WI38 (cell line): ENCODE measurements at regions not wholly inside any gene's neighbourhood (a gene's known extent, or its start where the extent isn't known, plus 50 kb on each side); places are given as distances from the start of the nearest gene placed in this dataset.

ENCODE experiments used
- H3K4me3 ChIP-seq: 2 replicates; pipeline ENCODE4 v1.5.1; 2011; ENCODE audit warnings: low read depth, mild to moderate bottlenecking, control low read depth, low read length
- CTCF ChIP-seq: IDR thresholded peaks from 2 replicates; pipeline ENCODE4 v1.5.1; 2012; ENCODE audit warnings: low read depth, mild to moderate bottlenecking, control low read depth, low read length

GRCh38 chr14:71318097-71318459, 410.8 kb downstream of the PCNX1 start:
- H3K4me3 ChIP-seq: no peak overlapping the region
- TF ChIP-seq CTCF: no peak

GRCh38 chr14:71319666-71320065, 412.4 kb downstream of the PCNX1 start:
- peak overlapping the region; percentile 97 for H3K4me3 ChIP-seq
- TF ChIP-seq CTCF: no peak

GRCh38 chr14:71320107-71320733, 413.0 kb downstream of the PCNX1 start, which contains the start of gene SIPA1L1:
TSS of gene SIPA1L1 (plus strand) at chr14:71320476.
- no peak for TF ChIP-seq CTCF
- H3K4me3 ChIP-seq: peak within 1 kb of the TSS; percentile 97

DNA sequence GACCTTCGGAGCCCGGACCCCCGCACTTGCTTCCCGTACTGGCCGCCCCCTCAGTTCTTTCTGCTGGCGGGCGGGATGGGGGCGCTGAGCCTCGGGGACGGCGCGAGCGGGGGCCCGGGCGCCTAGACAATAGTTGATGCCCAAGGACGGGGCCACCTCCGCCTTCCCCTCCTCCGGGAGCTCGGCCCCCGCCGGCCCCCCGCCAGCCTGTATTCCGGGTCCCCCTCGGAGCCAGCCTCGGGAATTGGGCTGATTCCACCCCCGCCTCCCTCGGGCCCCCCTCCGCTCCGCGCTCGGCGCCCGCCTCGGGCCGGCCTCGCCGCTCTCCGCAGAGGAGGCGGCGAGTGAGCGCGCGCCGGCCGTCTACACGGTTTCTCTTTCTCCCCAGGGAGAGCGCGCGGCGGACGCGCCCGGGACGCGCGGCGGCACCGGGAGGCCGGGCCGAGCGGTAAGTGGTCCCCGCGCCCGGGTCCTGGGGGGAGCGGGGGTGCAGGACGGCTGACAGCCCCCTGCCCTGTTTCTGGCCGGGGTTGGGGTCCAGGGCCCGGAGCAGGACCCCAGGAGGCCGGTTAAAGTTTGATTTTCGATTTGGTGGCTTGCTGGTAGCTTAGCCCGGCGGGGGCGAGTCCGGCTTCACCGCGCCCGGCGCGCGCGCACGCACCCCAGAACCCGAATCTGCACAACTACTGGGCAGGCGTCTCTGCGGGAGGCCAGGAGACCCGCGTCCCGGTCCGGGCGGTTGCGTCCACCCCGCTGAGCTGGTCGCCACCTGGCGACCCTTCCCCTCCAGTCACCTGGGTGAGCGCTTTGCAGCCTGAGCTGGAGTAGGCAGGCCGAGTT, 413.7 kb downstream of the PCNX1 start:
- TF ChIP-seq CTCF: no peak
- peak overlapping the region; percentile 97 for H3K4me3 ChIP-seq

DNA sequence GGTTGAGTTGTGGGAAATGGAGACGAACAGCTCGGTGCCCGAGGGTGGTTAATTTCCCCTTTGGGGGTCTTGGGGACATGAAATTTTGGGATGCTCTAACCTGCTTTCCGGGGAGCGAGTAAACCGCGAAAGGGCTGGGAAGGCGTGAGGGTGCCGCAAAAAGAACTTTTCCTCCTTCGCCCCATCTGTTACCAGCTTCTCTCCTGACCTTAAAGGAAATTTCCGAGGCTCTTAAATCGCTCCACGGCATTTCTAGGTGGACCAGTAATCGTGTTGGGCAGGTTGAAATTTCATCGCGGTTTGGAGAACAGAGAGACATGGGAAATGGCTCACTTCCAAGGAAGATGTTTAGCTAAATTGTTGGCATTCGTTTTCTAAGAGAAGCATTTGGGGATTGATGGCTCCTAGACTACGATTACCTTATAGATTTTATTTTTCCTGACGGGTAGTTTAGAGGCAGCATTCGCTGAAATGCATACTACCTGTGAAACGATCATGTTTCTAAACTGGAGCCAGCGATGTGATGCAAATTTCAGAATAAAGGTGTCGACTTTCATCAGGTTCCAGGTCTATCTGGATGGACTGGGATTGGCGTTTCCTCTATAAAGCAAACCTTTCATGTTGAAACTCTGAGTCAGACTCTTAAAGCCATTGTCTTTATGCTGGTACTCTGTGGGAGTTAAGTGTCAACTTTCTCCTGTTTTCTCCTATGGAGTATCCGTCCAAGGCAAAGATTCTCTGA, 414.5 kb downstream of the PCNX1 start:
- TF ChIP-seq CTCF: no peak
- peak overlapping the region; percentile 97 for H3K4me3 ChIP-seq

GRCh38 chr14:71322655-71323250, 415.5 kb downstream of the PCNX1 start:
- TF ChIP-seq CTCF: peak; percentile 29
- peak overlapping the region; percentile 97 for H3K4me3 ChIP-seq
